Endothelial cell of umbilical vein (primary cell): ENCODE measurements at regions not wholly inside any gene's neighbourhood (a gene's known extent, or its start where the extent isn't known, plus 50 kb on each side); places are given as distances from the start of the nearest gene placed in this dataset.

ENCODE experiments used
- EZH2 ChIP-seq: IDR thresholded peaks from 2 replicates; pipeline ENCODE4 v1.6.1; 2012; ENCODE audit warnings: borderline replicate concordance, low read depth, mild to moderate bottlenecking, moderate library complexity, low read length, inconsistent platforms; ENCODE audit not compliant: severe bottlenecking
- GATA2 ChIP-seq: IDR thresholded peaks from 2 replicates; pipeline ENCODE4 v1.7.0; 2011; ENCODE audit warnings: low read depth, mild to moderate bottlenecking, moderate library complexity, mixed read lengths, low read length; ENCODE audit not compliant: insufficient read length, insufficient read depth
- JUN ChIP-seq: IDR thresholded peaks from 2 replicates; pipeline ENCODE4 v1.6.1; 2011; ENCODE audit warnings: borderline replicate concordance, low read depth; ENCODE audit not compliant: insufficient read length, insufficient read depth
- MYC ChIP-seq: IDR thresholded peaks from one replicate; pipeline ENCODE4 v1.6.1; 2011; ENCODE audit warnings: mild to moderate bottlenecking, low read depth, low read length
- POLR2A ChIP-seq: IDR thresholded peaks from 2 replicates; pipeline ENCODE4 v1.6.1; 2012; ENCODE audit warnings: low read depth, mild to moderate bottlenecking, control low read depth, low read length
- POLR2AphosphoS5 ChIP-seq: IDR thresholded peaks from 2 replicates; pipeline ENCODE4 v1.6.1; 2012; ENCODE audit warnings: low read depth, mild to moderate bottlenecking, control low read depth, low read length, moderate library complexity; ENCODE audit not compliant: insufficient read depth
- TF ChIP-seq, protein P1 (sequence below), 2 donors: IDR thresholded peaks; 1 replicate in 1 of 2; 2 replicates in 1 of 2; pipeline ENCODE4 v1.5.1; 2011; ENCODE audit warnings: low read length in 2 of 2, mild to moderate bottlenecking in 2 of 2, moderate library complexity in 2 of 2, control low read depth in 1 of 2, inconsistent platforms in 1 of 2, low read depth in 1 of 2; ENCODE audit not compliant: insufficient read depth in 1 of 2; ENCODE audit errors: extremely low read depth in 1 of 2
- TF ChIP-seq, protein P2 (sequence below): IDR thresholded peaks from 2 replicates; pipeline ENCODE4 v1.6.1; 2011; ENCODE audit not compliant: insufficient read depth, insufficient read length

DNA sequence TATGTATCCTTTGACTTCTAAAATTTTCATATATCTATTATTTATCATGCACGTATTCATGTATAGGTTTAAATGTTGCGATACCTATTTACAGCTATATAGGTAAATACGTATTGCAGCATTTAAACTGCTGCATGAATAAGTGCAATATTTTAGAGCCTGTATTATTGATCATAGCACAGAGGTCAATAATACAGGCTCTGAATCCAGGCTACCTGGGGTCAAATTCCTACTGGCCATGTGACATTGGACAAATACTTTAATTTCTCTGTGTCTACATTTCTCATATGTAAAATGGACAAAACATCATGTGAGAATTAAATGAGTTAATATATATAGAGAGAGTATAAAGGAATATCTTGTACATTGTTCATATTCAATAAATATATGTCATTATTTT lies 352.9 kb upstream of the ROBO2 start:
- TF ChIP-seq, protein P1, sequence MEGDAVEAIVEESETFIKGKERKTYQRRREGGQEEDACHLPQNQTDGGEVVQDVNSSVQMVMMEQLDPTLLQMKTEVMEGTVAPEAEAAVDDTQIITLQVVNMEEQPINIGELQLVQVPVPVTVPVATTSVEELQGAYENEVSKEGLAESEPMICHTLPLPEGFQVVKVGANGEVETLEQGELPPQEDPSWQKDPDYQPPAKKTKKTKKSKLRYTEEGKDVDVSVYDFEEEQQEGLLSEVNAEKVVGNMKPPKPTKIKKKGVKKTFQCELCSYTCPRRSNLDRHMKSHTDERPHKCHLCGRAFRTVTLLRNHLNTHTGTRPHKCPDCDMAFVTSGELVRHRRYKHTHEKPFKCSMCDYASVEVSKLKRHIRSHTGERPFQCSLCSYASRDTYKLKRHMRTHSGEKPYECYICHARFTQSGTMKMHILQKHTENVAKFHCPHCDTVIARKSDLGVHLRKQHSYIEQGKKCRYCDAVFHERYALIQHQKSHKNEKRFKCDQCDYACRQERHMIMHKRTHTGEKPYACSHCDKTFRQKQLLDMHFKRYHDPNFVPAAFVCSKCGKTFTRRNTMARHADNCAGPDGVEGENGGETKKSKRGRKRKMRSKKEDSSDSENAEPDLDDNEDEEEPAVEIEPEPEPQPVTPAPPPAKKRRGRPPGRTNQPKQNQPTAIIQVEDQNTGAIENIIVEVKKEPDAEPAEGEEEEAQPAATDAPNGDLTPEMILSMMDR (IDR thresholded peaks at IDR 0.05; ENCODE audit: extremely low read depth in 1 of 2, insufficient read depth in 1 of 2, low read depth in 1 of 2, low read length in 2 of 2): no peak
- TF ChIP-seq POLR2AphosphoS5 (no peak), EZH2 (no peak), POLR2A (no peak), JUN (no peak), GATA2 (no peak), MYC (no peak)
- TF ChIP-seq, protein P2, sequence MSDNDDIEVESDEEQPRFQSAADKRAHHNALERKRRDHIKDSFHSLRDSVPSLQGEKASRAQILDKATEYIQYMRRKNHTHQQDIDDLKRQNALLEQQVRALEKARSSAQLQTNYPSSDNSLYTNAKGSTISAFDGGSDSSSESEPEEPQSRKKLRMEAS: no peak
